Sigmoid colon (tissue), 6 donors: ENCODE measurements at regions not wholly inside any gene's neighbourhood (a gene's known extent, or its start where the extent isn't known, plus 50 kb on each side); places are given as distances from the start of the nearest gene placed in this dataset.

Experiments
- DNase-seq: peaks from one replicate; pipeline ENCODE4 v3.0.0-alpha.2; 2019
- H3K27ac ChIP-seq, 4 donors: fragments of 200-600 bp; sonication (generic); one replicate each; pipeline ENCODE4 v1.5.1; 2016 to 2019; ENCODE audit warnings: mild to moderate bottlenecking in 1 of 4
- H3K27me3 ChIP-seq, 3 donors: fragments of 200-600 bp; sonication (generic); one replicate each; pipeline ENCODE4 v1.5.1; 2019; ENCODE audit warnings: mild to moderate bottlenecking in 1 of 3
- H3K36me3 ChIP-seq, 4 donors: fragments of 200-600 bp; sonication (generic); one replicate each; pipeline ENCODE4 v1.5.1; 2016 to 2019
- H3K4me1 ChIP-seq, 4 donors: fragments of 200-600 bp; sonication (generic); one replicate each; pipeline ENCODE4 v1.5.1; 2017 to 2019
- H3K4me3 ChIP-seq, 4 donors: fragments of 200-600 bp; sonication (generic); one replicate each; pipeline ENCODE4 v1.5.1; 2017 to 2019; ENCODE audit warnings: mild to moderate bottlenecking in 2 of 4, moderate library complexity in 1 of 4
- H3K9me3 ChIP-seq, 4 donors: fragments of 200-600 bp in 3 of 4; sonication (generic) in 3 of 4; one replicate each; pipeline versions ENCODE4 v1.5.1 to v1.6.1; 2013 to 2019
- EP300 ChIP-seq, 4 donors: sonication (generic); formaldehyde crosslinking; IDR thresholded peaks; one replicate each; pipeline ENCODE4 v1.6.1; 2017; ENCODE audit warnings: antibody characterized with exemption in 4 of 4
- POLR2A ChIP-seq, 2 donors: fragments of 450-650 bp; IDR thresholded peaks; one replicate each; pipeline ENCODE4 v1.6.1; 2016; ENCODE audit warnings: antibody characterized with exemption in 2 of 2, mild to moderate bottlenecking in 2 of 2, moderate library complexity in 2 of 2
- POLR2AphosphoS5 ChIP-seq, 4 donors: sonication (generic); formaldehyde crosslinking; IDR thresholded peaks; one replicate each; pipeline ENCODE4 v1.6.1; 2017; ENCODE audit warnings: antibody characterized with exemption in 4 of 4
- WGBS, 2 donors: extraction: QIAGEN DNeasy Blood & Tissue Kit; methylation state at CpG; one replicate each; pipeline ENCODE4 v1.1.7; 2013; 5-methylcytosine and 5-hydroxymethylcytosine counted together
- intact Hi-C: fragments of 100-400 bp; cut with DNase I; formaldehyde crosslinking; loops from one replicate; pipeline ENCODE4 v1.15.1; 2023
- TF ChIP-seq, protein P1 (sequence below), 4 experiments: fragments of 450-650 bp in 3 of 4; fragments of 200-600 bp in 1 of 4; IDR thresholded peaks; one replicate each; pipeline ENCODE4 v1.5.1; 2016 to 2019; ENCODE audit warnings: antibody characterized with exemption in 4 of 4, mild to moderate bottlenecking in 3 of 4, moderate library complexity in 2 of 4
- donor health status: healthy with polysubstance abuse.
- donor health status: healthy.

- DNase-seq: no peak
- intact Hi-C loops: no loop called here
- Histone ChIP-seq H3K27me3 (no peaks in the 10 kb centered on the region), H3K9me3 (no peaks in the 10 kb centered on the region), H3K36me3 (no peaks in the 10 kb centered on the region), H3K27ac (no peak overlapping the region), H3K4me1 (no peaks in the 10 kb centered on the region), H3K4me3 (no peak overlapping the region)
- TF ChIP-seq EP300 (IDR thresholded peaks at IDR 0.05) (no peak), POLR2AphosphoS5 (IDR thresholded peaks at IDR 0.05) (no peak), POLR2A (IDR thresholded peaks at IDR 0.05) (no peak)
Measured at GRCh38 chr2:196479350-196479749, 160.2 kb upstream of the CCDC150 start.

GRCh38 chr2:196480653-196481323 is 158.7 kb upstream of the CCDC150 start:
- H3K9me3 ChIP-seq: no peaks in the 10 kb centered on the region
- 95 to 97% methylated on average over 2 of the region's 2 CpGs for WGBS, 2 donors
- H3K4me3 ChIP-seq: no peak overlapping the region
- TF ChIP-seq EP300 (IDR thresholded peaks at IDR 0.05): no peak
- DNase-seq: no peak
- no peaks in the 10 kb centered on the region for H3K27me3 ChIP-seq
- H3K36me3 ChIP-seq: no peaks in the 10 kb centered on the region
- intact Hi-C loops: no loop called here
- no peaks in the 10 kb centered on the region for H3K4me1 ChIP-seq
- no peak overlapping the region for H3K27ac ChIP-seq

GRCh38 chr2:196481324-196481697 is 158.2 kb upstream of the CCDC150 start:
- H3K4me1 ChIP-seq: no peaks in the 10 kb centered on the region
- H3K9me3 ChIP-seq: no peaks in the 10 kb centered on the region
- 82 to 87% methylated on average over 3 of the region's 3 CpGs for WGBS, 2 donors
- intact Hi-C loops: no loop called here
- H3K27me3 ChIP-seq: no peaks in the 10 kb centered on the region
- no peak for DNase-seq
- no peaks in the 10 kb centered on the region for H3K36me3 ChIP-seq
- no peak overlapping the region for H3K27ac ChIP-seq
- H3K4me3 ChIP-seq: no peak overlapping the region
- TF ChIP-seq, protein P1, sequence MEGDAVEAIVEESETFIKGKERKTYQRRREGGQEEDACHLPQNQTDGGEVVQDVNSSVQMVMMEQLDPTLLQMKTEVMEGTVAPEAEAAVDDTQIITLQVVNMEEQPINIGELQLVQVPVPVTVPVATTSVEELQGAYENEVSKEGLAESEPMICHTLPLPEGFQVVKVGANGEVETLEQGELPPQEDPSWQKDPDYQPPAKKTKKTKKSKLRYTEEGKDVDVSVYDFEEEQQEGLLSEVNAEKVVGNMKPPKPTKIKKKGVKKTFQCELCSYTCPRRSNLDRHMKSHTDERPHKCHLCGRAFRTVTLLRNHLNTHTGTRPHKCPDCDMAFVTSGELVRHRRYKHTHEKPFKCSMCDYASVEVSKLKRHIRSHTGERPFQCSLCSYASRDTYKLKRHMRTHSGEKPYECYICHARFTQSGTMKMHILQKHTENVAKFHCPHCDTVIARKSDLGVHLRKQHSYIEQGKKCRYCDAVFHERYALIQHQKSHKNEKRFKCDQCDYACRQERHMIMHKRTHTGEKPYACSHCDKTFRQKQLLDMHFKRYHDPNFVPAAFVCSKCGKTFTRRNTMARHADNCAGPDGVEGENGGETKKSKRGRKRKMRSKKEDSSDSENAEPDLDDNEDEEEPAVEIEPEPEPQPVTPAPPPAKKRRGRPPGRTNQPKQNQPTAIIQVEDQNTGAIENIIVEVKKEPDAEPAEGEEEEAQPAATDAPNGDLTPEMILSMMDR (IDR thresholded peaks at IDR 0.05): no peak
- no peak for TF ChIP-seq POLR2A (IDR thresholded peaks at IDR 0.05)
- no peak for TF ChIP-seq POLR2AphosphoS5 (IDR thresholded peaks at IDR 0.05)
- no peak for TF ChIP-seq EP300 (IDR thresholded peaks at IDR 0.05)

DNA sequence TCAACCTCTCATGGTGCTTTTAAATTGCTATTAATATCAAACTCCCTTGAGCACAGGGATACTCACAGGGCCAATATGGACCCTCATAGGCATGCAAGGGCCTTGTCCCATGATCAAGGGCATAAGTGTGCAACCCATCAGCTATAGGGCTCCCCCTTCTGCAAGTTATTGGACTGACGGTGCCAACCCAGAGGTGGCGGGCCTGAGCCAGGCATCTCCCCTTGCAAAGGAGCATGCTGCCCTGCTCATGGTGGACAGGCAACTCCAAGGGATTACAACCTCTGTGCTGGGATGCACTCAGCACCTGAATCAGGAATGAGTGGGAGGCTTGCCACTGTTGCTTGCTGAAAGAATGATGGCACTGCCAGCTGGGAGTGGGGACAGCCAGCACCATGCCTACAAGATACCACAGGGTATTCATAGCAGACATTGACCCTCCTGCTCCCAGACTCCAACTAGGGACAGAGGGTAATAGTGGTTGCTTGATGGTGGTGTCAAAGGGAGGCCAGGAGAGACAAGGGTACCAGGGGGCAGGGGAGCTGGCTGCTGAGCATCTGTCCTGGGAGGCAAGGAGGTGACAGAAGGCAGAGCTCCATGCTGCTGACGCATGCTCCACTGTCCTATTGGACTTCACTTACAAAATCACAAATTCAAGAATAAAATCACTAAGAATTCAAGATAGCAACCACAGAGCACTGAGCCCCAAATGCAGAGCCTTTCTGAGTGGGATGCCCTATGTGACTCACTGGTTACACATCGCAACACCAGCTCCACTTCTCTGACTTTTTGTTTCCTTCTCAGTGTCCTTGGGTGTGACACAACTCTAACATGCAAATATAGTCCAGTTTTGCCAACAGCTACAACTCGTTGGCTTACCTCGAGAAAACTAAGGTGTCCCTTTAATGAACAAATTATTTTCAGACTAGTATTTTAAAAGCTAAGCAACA is 157.1 kb upstream of the CCDC150 start:
- DNase-seq: no peak
- Histone ChIP-seq H3K4me1 (no peaks in the 10 kb centered on the region), H3K27ac (no peak overlapping the region), H3K36me3 (no peaks in the 10 kb centered on the region), H3K9me3 (no peaks in the 10 kb centered on the region), H3K4me3 (no peak overlapping the region), H3K27me3 (no peaks in the 10 kb centered on the region)
- intact Hi-C loops: no loop called here
- 82 to 87% methylated on average over 6 of the region's 6 CpGs for WGBS, 2 donors
- no peak for TF ChIP-seq EP300 (IDR thresholded peaks at IDR 0.05)
- TF ChIP-seq, protein P1 (IDR thresholded peaks at IDR 0.05): no peak
- no peak for TF ChIP-seq POLR2AphosphoS5 (IDR thresholded peaks at IDR 0.05)
- no peak for TF ChIP-seq POLR2A (IDR thresholded peaks at IDR 0.05)

- TF ChIP-seq, protein P1 (IDR thresholded peaks at IDR 0.05): no peak
- Histone ChIP-seq H3K9me3 (no peaks in the 10 kb centered on the region), H3K4me3 (no peak overlapping the region), H3K27me3 (no peaks in the 10 kb centered on the region), H3K4me1 (no peaks in the 10 kb centered on the region), H3K27ac (no peak overlapping the region), H3K36me3 (no peaks in the 10 kb centered on the region)
- WGBS, 2 donors: 50 to 68% methylated on average over 3 of the region's 3 CpGs
- intact Hi-C loops: no loop called here
- no peak for DNase-seq
Measured at GRCh38 chr2:196486146-196486545, 153.4 kb upstream of the CCDC150 start.
